NCI-H524 (cell line): ENCODE measurements at regions not wholly inside any gene's neighbourhood (a gene's known extent, or its start where the extent isn't known, plus 50 kb on each side); places are given as distances from the start of the nearest gene placed in this dataset.

Source experiments
- DNase-seq, 2 experiments: peaks; one replicate each; lab custom pipeline; 2025; lab: John Stamatoyannopoulos, UW

DNA sequence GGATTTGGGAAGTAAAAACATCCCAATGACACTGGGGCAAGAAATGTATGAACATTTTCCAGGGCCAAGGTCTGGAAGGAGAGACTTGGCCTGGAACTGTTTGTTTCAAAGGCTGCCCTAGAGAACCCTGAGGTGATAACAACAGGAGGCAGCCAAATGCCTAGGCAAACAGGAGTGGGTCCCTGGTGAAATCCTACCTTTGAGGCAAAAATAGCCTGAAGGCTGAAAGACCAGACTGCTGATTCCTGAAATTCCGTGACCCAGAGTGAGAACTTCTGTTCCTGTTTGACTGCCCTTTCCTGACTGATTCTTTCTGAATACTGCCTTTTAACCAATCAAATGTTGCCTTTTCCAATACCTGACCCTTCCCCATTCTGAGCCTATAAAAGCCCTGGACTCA, 196.4 kb downstream of the NSUN3 start:
- no peak for DNase-seq

GRCh38 chr3:94269763-94270162, 206.9 kb downstream of the NSUN3 start:
- no peak for DNase-seq

DNA sequence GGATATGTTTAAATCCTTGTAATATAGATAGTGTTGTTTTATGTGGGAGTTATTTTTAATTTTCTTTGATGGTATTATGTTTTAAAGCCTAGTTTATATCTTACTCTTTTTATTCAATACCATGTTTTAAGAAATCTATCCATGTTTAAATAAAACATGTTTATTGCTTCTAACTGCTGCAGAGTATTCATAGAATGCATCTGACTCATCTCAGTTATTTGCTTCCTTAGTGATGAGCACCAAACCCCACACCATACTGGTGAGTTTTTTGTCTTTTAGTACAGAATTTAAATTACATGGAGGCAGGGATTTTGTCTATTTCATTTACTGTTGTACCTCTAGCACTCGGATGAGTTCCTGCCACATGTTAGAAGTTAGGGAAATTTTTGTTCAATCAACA, 209.2 kb downstream of the NSUN3 start:
- no peak for DNase-seq

GRCh38 chr3:94280958-94281357, 218.1 kb downstream of the NSUN3 start:
- peak in 1 of 2 experiments; percentile 4 for DNase-seq

DNA sequence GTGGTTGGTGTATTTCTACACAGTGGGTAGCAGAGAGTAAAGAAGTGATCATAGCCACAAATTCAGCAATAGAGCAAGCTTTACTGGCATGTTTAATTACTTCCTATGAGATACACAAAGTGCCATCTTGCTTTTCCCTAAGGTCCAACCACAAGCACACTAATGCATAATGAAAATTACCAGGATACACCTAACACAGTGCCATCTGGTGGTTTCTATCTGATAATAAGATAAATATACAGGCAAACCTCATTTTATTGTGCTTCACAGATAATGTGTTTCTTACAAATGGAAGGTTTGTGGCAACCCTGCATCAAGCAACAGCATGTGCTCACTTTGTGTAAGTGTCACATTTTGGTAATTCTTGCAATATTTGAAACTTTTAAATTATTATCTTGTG, 223.0 kb downstream of the NSUN3 start:
- DNase-seq: peak; percentile 10 to 69

DNA sequence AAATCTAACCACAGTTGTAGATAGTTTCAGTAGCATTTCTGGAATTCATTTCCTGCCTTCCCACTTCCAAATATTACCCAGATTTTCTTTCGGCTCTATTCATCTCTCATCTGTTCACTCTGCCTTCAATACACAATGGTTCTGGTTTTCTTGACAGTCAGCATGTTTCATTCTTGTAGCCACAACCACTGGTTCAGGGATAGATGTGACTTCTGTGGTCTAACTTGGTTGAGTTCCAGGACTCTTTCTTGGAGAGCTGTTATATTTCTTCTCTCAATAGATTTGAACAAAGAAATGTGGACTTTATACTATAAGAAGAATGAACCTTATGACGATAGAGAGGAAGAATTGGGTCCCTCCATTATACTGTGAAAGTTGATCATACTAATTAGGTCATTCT, 228.8 kb downstream of the NSUN3 start:
- DNase-seq: no peak

DNA sequence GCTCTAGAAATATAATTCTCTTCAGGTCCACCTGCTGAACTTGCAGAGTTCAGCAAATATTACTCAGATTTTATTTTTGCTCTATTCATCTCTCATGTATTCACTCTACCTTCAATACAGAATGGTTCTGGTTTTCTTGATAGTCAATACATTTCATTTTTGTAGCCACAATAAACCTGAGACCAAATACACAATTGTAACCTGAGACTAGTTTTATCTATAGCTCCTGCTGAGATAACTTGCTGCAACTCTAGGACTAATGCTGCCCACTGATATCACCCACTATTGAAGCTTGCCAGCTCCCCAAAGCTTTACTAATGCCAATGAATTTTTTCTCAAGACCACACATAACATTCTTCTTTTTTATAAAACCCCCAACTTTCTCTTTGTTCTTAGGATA, 229.3 kb downstream of the NSUN3 start:
- DNase-seq: no peak

DNA sequence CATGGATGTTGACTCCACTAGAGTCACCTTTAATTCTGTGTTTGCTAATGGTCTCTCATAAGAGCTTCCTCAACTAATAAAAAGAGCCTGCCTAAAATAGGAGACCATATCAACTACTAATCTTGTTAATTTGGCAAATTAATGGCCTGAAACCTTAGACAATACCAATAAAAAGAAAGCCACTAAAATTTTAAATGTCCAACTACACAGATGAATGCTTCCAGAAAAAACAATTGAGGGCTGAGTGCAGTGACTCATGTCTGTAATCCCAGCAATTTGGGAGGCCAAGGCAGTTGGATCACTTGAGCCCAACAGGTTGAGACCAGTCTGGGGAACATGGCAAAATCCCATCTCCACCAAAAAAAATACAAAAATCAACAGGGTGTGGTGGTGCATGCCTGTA, 230.9 kb downstream of the NSUN3 start:
- peak in 1 of 2 experiments; percentile 40 for DNase-seq

DNA sequence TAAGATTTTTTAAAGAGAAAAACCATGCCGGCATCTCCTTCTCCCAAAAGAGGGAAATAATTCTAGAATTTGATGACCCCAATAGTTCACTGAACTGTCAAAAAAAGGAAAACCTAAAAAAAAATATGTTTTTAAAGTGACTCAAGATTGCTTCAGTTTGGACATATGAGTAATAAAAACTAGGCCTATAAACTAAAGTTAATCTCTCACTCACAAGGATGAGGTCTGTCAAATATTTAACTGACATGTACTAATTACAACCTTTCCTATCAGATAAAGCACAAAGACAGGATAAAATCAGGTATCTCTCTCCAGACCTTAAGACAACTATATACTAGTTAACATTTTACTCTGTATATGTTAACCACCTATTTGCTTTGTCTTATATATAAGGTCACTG, 231.9 kb downstream of the NSUN3 start:
- DNase-seq: no peak

- no peak for DNase-seq
These were observed 236.9 kb downstream of the NSUN3 start for GRCh38 chr3:94299716-94300115.

DNA sequence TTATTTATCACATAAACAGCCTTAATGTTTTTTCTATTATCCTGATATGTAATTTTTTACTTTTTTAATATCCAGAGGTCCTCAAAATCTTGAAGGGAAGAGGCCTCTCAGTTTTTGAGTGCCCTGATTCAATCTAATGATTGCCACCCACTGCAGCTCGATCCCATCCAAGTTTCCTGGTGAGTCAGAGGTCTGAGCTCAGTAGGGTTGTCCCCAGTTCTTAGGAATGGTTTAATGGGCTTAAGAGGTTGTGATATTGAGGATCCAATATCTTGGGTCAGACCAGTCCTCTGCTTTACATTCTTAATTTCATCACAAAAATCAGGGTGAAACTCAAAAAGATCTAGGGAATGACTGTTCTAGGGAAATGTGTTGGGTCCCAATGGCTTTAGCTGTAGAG, 238.5 kb downstream of the NSUN3 start:
- DNase-seq: no peak

DNA sequence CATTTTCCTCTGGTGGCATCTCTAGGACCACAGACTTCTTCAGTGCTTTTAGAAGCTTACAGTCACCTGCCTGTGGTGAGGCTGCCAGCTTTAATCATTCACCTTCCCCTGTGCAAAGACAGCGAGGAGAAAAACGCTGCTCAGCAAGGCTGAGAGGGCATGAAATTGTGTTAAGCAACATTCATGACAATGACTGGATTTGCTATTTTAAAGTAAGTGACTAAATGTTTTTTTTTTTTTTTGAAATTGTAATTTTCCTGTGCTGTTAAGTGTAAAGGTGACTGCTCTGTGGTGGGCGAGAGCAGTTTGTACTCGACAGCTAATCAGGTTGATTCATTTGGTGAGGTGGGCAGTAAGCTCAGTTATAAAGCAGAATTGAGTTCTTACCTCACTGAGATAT, 240.4 kb downstream of the NSUN3 start:
- no peak for DNase-seq

GRCh38 chr3:94303897-94304296, 241.0 kb downstream of the NSUN3 start:
- DNase-seq: peak in 1 of 2 experiments; percentile 33

DNA sequence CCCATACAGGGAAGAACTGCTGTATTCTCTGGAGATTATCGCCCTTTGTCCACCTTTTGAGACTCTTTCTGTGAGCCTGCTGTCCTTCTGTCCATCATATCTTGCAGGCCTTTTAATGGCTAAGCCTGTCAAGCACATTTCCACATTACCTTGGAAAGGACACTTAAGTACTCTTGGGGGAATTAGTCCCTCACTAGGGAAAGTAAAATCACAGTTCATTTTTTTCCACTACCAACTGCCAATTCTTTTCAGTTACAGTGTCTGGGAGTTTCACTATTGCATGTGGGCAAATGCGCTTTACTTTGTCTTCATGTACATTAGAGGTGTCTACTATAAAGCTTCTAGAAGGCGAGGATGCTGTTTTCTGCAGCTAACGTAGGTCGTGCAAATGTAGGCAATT, 242.1 kb downstream of the NSUN3 start:
- DNase-seq: peak in 1 of 2 experiments; percentile 35

- no peak for DNase-seq
These were observed 243.2 kb downstream of the NSUN3 start for GRCh38 chr3:94305835-94306611.

GRCh38 chr3:94307588-94307987, 244.7 kb downstream of the NSUN3 start:
- DNase-seq: no peak

DNA sequence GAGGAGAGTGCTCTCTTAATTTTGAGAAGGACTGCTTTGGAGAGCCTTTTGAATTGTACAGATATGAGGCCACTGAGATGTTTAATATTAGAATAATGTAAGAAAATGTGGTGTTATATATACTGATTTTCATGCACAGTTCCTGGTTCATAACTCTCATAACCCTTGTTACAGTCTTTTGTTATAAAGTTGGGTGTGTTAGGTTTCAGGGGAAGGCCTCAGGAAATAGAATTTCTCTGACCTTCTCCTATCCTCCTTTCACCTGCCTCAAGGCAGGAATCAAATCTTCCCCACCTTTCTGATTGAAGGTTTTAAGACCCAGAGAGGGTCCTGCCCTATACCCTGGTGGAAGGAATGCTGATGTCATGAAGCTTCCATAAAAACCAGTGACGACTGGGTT, 245.9 kb downstream of the NSUN3 start:
- no peak for DNase-seq

DNA sequence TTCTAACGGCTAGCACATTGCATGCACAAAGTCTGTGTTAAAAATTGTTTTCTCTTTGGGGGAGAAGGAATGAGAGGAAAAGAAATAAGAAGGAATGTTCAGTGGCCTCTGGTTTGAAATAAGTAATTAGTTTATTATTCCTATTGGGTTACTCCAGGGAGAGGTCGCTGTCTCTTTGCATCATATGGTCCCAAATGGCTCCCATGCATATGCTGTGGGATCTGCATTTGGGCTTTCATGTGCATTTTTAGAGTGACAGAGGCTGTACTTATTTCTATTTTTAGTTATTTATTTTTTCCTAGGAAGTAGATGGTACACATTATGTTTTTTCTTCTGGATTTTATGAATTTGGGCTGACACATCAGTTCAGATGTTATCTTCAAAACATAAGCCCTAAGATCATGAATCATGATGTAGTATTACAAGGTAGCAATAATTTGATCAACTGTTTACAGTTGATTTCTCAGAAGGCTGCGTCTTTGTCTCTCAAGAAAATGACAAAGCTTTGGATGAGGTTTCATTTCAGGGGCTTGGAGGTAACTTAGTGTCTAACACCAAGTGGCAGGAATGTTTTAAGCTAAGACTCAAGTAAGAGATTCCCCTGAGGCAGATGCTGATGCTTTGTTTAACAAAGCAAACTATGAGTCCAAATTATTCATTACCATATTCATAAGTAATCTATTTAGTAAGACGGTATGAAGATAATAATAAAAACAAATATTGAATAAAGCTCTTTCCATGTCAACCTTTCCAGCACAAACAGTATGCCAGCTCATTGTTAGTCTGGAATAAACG, 247.7 kb downstream of the NSUN3 start:
- no peak for DNase-seq

DNA sequence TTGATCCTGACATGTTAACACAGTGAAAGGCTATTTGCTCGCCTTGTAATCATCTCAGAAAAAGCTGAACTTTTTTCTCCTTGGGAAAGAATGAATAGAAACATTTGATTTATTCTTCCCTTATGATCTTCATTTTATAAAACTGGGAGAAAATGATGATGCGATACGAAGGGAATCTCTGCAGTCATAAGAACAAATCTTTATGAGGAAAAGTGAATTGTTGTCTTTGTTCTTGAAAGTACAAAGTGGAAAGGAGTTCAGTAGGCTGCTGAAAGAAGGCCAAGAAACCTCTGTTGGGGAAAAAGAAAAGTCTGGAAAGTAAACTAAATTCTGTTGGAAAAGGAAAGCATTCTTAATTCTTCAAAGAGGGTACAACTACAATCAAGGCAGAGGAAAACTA, 248.8 kb downstream of the NSUN3 start:
- no peak for DNase-seq

GRCh38 chr3:94314218-94314883, 251.5 kb downstream of the NSUN3 start:
- DNase-seq: no peak

DNA sequence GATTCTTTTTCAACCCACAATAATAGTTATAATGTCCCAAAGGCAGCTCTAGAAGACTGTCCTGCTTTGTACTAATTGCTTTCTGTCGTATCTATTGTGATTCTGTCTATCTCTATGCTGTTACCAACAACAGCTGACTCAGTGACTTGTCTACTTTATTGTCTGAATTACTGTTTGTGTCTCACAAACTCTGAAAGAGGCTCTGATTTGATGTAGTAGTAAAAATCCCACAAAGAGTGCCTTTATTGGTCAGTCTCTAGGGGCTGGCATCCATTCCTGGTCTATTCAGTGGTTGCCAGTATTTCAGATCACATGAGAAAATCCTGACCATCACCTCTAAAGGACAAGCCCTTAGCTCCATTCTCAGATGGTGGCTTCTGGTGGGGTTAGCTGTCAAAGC, 254.2 kb downstream of the NSUN3 start:
- DNase-seq: no peak

- no peak for DNase-seq
These were observed 260.7 kb downstream of the NSUN3 start for GRCh38 chr3:94323596-94323995.

DNA sequence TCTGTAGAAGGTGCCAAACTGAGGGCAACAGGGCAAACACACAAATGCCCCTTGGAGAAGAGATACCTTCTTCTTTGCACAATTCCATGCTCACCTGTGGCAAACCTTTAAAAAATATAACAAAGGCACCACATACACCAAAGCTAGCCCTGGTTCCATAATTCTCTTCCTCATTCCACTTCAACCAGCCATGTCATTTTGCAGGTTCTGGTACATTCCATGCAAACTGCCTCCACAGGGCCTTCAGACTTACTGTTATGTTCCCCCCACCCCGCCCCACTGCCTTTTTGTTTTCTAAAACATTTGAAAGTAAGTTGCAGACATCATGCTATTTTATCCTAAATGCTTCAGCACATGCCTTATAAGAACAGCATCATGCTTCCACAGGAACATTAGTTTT, 269.0 kb downstream of the NSUN3 start:
- DNase-seq: no peak
